Endothelial cell of umbilical vein (primary cell): ENCODE measurements at regions not wholly inside any gene's neighbourhood (a gene's known extent, or its start where the extent isn't known, plus 50 kb on each side); places are given as distances from the start of the nearest gene placed in this dataset.

Experiments used
- BruUV-seq: library from RNA; stranded (reverse); fragments of 400-500 nt; replicated peaks from 2 replicates; lab custom pipeline; 2021; lab: Mats Ljungman, UMichigan
- CTCF ChIA-PET: fragments of 300-600, 350-600 bp; sonication (Branson Sonifier 250); formaldehyde crosslinking; loops from one replicate; lab custom pipeline; 2021; ENCODE audit warnings: antibody characterized with exemption, inconsistent platforms; lab: Charles Lee
- POLR2A ChIA-PET: fragments of 300-600, 350-600 bp; sonication (Branson Sonifier 250); formaldehyde crosslinking; loops from one replicate; lab custom pipeline; 2021; ENCODE audit warnings: antibody characterized with exemption, inconsistent platforms; lab: Charles Lee
- DNase-seq: peaks from one replicate; pipeline ENCODE4 v3.0.0-alpha.2; 2011; ENCODE audit warnings: low read depth, low spot score
- FAIRE-seq: peaks from 2 replicates; lab custom pipeline; 2011; peaks lifted over from hg19 to GRCh38; lab: Jason Lieb, UNC
- H2AFZ ChIP-seq: 2 replicates; pipeline ENCODE4 v1.6.0; 2012; ENCODE audit warnings: low read depth, low read length, control low read depth, inconsistent platforms
- H3K27ac ChIP-seq: 2 replicates; pipeline ENCODE4 v1.5.1; 2011; ENCODE audit warnings: low read depth, mild to moderate bottlenecking, control low read depth, low read length, moderate library complexity; ENCODE audit not compliant: insufficient read depth
- H3K27me3 ChIP-seq, 2 experiments: 2 replicates each; pipeline versions ENCODE4 v1.6.0 to v1.6.1; 2011; ENCODE audit warnings: low read length in 2 of 2, mixed read lengths in 1 of 2; ENCODE audit not compliant: control insufficient read depth in 2 of 2, insufficient read depth in 2 of 2
- H3K36me3 ChIP-seq, 2 experiments: 2 replicates in 1 of 2; 3 replicates in 1 of 2; pipeline ENCODE4 v1.5.1; 2011; ENCODE audit warnings: low read length in 2 of 2, mild to moderate bottlenecking in 1 of 2, moderate library complexity in 1 of 2; ENCODE audit not compliant: control insufficient read depth in 2 of 2, insufficient read depth in 2 of 2; ENCODE audit errors: extremely low read depth in 1 of 2
- H3K4me1 ChIP-seq: 3 replicates; pipeline ENCODE4 v1.5.1; 2011; ENCODE audit warnings: mild to moderate bottlenecking, low read length; ENCODE audit not compliant: control insufficient read depth, insufficient read depth; ENCODE audit errors: extremely low read depth
- H3K4me2 ChIP-seq: 2 replicates; pipeline ENCODE4 v1.6.1; 2011; ENCODE audit warnings: low read length, control low read depth, mixed read lengths; ENCODE audit not compliant: insufficient read depth
- H3K4me3 ChIP-seq, 3 experiments: fragments of 200-600 bp in 1 of 3; sonication (generic), shearing (Covaris generic) in 1 of 3; replicated peaks in 1 of 3; 2 replicates each; pipeline ENCODE4 v1.5.1; 2011 to 2016; ENCODE audit warnings: control low read depth in 3 of 3, low read length in 3 of 3, mild to moderate bottlenecking in 2 of 3, inconsistent platforms in 1 of 3, low read depth in 1 of 3, moderate library complexity in 1 of 3; ENCODE audit not compliant: insufficient read depth in 1 of 3
- H3K79me2 ChIP-seq: 2 replicates; pipeline ENCODE4 v1.6.0; 2012; ENCODE audit warnings: low read length, inconsistent platforms; ENCODE audit not compliant: control insufficient read depth, insufficient read depth
- H3K9ac ChIP-seq: replicated peaks from 2 replicates; pipeline ENCODE3; 2011; ENCODE audit warnings: low read length, control low read depth; ENCODE audit not compliant: insufficient read depth; ENCODE audit errors: extremely low read depth
- H3K9me1 ChIP-seq: replicated peaks from 3 replicates; pipeline ENCODE4 v1.6.0; 2011; ENCODE audit warnings: mild to moderate bottlenecking, low read length; ENCODE audit not compliant: control insufficient read depth, insufficient read depth; ENCODE audit errors: extremely low read depth
- H3K9me3 ChIP-seq: replicated peaks from 2 replicates; pipeline ENCODE4 v1.5.1; 2012; ENCODE audit warnings: low read length, inconsistent platforms; ENCODE audit not compliant: control insufficient read depth, insufficient read depth
- H4K20me1 ChIP-seq: replicated peaks from 2 replicates; pipeline ENCODE3; 2011; ENCODE audit warnings: mild to moderate bottlenecking, low read length; ENCODE audit not compliant: control insufficient read depth, insufficient read depth; ENCODE audit errors: extremely low read depth
- EZH2 ChIP-seq: IDR thresholded peaks from 2 replicates; pipeline ENCODE4 v1.6.1; 2012; ENCODE audit warnings: borderline replicate concordance, low read depth, mild to moderate bottlenecking, moderate library complexity, low read length, inconsistent platforms; ENCODE audit not compliant: severe bottlenecking
- FOS ChIP-seq: IDR thresholded peaks from 2 replicates; pipeline ENCODE4 v1.6.1; 2011; ENCODE audit warnings: mild to moderate bottlenecking, low read length, moderate library complexity, borderline replicate concordance; ENCODE audit not compliant: insufficient read depth
- GATA2 ChIP-seq: IDR thresholded peaks from 2 replicates; pipeline ENCODE4 v1.7.0; 2011; ENCODE audit warnings: low read depth, mild to moderate bottlenecking, moderate library complexity, mixed read lengths, low read length; ENCODE audit not compliant: insufficient read length, insufficient read depth
- JUN ChIP-seq: IDR thresholded peaks from 2 replicates; pipeline ENCODE4 v1.6.1; 2011; ENCODE audit warnings: borderline replicate concordance, low read depth; ENCODE audit not compliant: insufficient read length, insufficient read depth
- MYC ChIP-seq: IDR thresholded peaks from one replicate; pipeline ENCODE4 v1.6.1; 2011; ENCODE audit warnings: mild to moderate bottlenecking, low read depth, low read length
- POLR2A ChIP-seq: IDR thresholded peaks from 2 replicates; pipeline ENCODE4 v1.6.1; 2012; ENCODE audit warnings: low read depth, mild to moderate bottlenecking, control low read depth, low read length
- POLR2AphosphoS5 ChIP-seq: IDR thresholded peaks from 2 replicates; pipeline ENCODE4 v1.6.1; 2012; ENCODE audit warnings: low read depth, mild to moderate bottlenecking, control low read depth, low read length, moderate library complexity; ENCODE audit not compliant: insufficient read depth
- dilution Hi-C: fragments of 300-500 bp; cut with MboI; formaldehyde crosslinking; loops from one replicate; pipeline ENCODE4 v1.15.0; 2019; ENCODE audit warnings: low sequenced_read_pairs; ENCODE audit not compliant: extremely low pct_ligation_motif_present
- intact Hi-C: fragments of 100-400 bp; cut with micrococcal nuclease; formaldehyde crosslinking; loops from one replicate; pipeline ENCODE4 v1.10.0; 2022

- H2AFZ ChIP-seq, result no peak overlapping the region
- no peaks in the 10 kb centered on the region for H3K4me1 ChIP-seq
- no peaks in the 10 kb centered on the region for H3K9me3 ChIP-seq
- no peak for DNase-seq
- ChIA-PET CTCF (interaction anchor here (0.7 kb wide), 1 partner anchor 10 kb away, joined by 3 read pairs; no protein-coding TSS in a partner anchor), POLR2A (no interaction called here)
- H3K4me3 ChIP-seq, result no peak overlapping the region
- peaks cover 16 to 22% of the 10 kb centered on the region in 2 experiments for H3K27me3 ChIP-seq
- TF ChIP-seq FOS (no peak), MYC (no peak), POLR2AphosphoS5 (no peak), POLR2A (no peak), JUN (no peak), GATA2 (no peak), EZH2 (no peak)
- no peaks in the 10 kb centered on the region for H3K79me2 ChIP-seq
- no peak overlapping the region for H3K4me2 ChIP-seq
- dilution Hi-C loops (no loop called here), intact Hi-C loops (no loop called here)
- no peaks in the 10 kb centered on the region for H3K36me3 ChIP-seq
- no peak overlapping the region for H3K27ac ChIP-seq
- FAIRE-seq, result no peak
- BruUV-seq, result no TSS peak
- H3K9me1 ChIP-seq, result no peaks in the 10 kb centered on the region
- H3K9ac ChIP-seq, result no peak overlapping the region
- H4K20me1 ChIP-seq, result no peaks in the 10 kb centered on the region
Measured at GRCh38 chr4:140302151-140302859, 71.1 kb upstream of the SCOC start.
